ENCODE measurements at regions not wholly inside any gene's neighbourhood (a gene's known extent, or its start where the extent isn't known, plus 50 kb on each side); places are given as distances from the start of the nearest gene placed in this dataset.
"Not testable (repeated sequence)": the region's sequence is repeated elsewhere in the genome, so short reads cannot be mapped to it uniquely, and the experiment has no call there.

GRCh38 chr2:11891671-11892440, 145.4 kb downstream of the LPIN1 start:
- TF ChIP-seq, protein P1, sequence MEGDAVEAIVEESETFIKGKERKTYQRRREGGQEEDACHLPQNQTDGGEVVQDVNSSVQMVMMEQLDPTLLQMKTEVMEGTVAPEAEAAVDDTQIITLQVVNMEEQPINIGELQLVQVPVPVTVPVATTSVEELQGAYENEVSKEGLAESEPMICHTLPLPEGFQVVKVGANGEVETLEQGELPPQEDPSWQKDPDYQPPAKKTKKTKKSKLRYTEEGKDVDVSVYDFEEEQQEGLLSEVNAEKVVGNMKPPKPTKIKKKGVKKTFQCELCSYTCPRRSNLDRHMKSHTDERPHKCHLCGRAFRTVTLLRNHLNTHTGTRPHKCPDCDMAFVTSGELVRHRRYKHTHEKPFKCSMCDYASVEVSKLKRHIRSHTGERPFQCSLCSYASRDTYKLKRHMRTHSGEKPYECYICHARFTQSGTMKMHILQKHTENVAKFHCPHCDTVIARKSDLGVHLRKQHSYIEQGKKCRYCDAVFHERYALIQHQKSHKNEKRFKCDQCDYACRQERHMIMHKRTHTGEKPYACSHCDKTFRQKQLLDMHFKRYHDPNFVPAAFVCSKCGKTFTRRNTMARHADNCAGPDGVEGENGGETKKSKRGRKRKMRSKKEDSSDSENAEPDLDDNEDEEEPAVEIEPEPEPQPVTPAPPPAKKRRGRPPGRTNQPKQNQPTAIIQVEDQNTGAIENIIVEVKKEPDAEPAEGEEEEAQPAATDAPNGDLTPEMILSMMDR (IDR thresholded peaks at IDR 0.05; ENCODE audit: unreplicated experiment): no peak
- Mint-ChIP-seq H3K36me3 (ENCODE audit: insufficient read depth) (no peaks in the 10 kb centered on the region), H3K9me3 (ENCODE audit: low read depth) (peaks cover 3% of the 10 kb centered on the region), H3K4me1 (ENCODE audit: low read depth) (no peaks in the 10 kb centered on the region), H3K4me3 (ENCODE audit: low read depth) (no peak overlapping the region), H3K27ac (no peak overlapping the region), H3K27me3 (no peaks in the 10 kb centered on the region)
- DNase-seq (ENCODE audit: low spot score, unreplicated experiment): no peak

DNA sequence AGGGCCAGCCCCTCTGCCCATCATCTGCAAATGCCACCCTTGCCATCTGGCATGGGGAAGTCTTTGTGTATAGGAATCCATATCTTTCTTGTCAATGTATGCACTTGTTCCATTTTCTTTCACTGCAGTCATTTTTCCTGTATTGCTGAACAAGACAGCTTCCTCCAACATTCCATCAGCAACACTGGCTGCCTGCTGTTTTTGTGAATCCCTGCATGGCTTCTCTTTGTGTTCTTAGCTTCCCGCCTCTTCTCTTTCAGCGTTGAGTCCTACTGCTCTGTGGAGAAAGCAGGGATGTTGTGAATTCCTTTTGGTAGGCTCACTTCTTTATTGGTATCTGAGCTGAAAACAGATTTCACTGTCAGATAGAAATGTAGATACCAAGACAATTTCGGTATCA, 150.0 kb downstream of the LPIN1 start:
- Mint-ChIP-seq H3K36me3 (ENCODE audit: insufficient read depth) (no peaks in the 10 kb centered on the region), H3K27me3 (no peaks in the 10 kb centered on the region), H3K4me1 (ENCODE audit: low read depth) (no peaks in the 10 kb centered on the region), H3K27ac (no peak overlapping the region), H3K4me3 (ENCODE audit: low read depth) (no peak overlapping the region), H3K9me3 (ENCODE audit: low read depth) (no peaks in the 10 kb centered on the region)
- no peak for DNase-seq (ENCODE audit: low spot score, unreplicated experiment)
- TF ChIP-seq, protein P1 (IDR thresholded peaks at IDR 0.05; ENCODE audit: unreplicated experiment): no peak

GRCh38 chr2:11898576-11898975, 152.1 kb downstream of the LPIN1 start:
- no peaks in the 10 kb centered on the region for H3K36me3 Mint-ChIP-seq (ENCODE audit: insufficient read depth)
- no peak overlapping the region for H3K4me3 Mint-ChIP-seq (ENCODE audit: low read depth)
- TF ChIP-seq, protein P1 (IDR thresholded peaks at IDR 0.05; ENCODE audit: unreplicated experiment): no peak
- no peak for DNase-seq (ENCODE audit: low spot score, unreplicated experiment)
- H3K9me3 Mint-ChIP-seq (ENCODE audit: low read depth): no peaks in the 10 kb centered on the region
- no peaks in the 10 kb centered on the region for H3K4me1 Mint-ChIP-seq (ENCODE audit: low read depth)
- H3K27me3 Mint-ChIP-seq: no peaks in the 10 kb centered on the region
- H3K27ac Mint-ChIP-seq: no peak overlapping the region

DNA sequence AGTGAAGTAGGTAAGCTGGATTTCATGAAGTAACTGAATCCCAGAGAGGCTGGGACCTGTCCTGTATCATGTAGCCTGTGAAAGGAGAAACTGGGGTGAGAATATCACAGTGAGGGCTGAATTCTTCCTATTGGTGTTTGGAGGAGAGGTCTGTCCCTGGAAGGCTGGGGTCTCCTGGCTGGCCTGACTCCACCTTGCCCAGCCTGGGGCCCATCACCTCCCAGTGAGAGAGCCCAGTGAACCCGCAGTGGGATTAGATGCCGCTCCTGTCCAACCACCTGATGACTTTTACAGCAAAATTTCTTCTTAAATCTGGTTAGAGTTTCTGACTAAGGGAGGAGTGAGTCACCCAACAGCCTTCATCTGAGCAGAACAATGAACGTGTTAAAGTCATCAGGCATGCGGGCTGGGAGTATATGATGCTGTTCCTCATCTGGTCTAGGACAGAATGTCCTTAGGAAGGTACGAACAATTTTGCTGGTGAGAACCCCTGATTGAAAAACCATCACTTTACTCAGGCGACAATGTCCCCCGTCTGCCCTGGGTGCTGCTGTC, 152.9 kb downstream of the LPIN1 start:
- Mint-ChIP-seq H3K4me1 (ENCODE audit: low read depth) (no peaks in the 10 kb centered on the region), H3K27me3 (no peaks in the 10 kb centered on the region), H3K9me3 (ENCODE audit: low read depth) (no peaks in the 10 kb centered on the region), H3K36me3 (ENCODE audit: insufficient read depth) (no peaks in the 10 kb centered on the region), H3K4me3 (ENCODE audit: low read depth) (no peak overlapping the region), H3K27ac (no peak overlapping the region)
- no peak for DNase-seq (ENCODE audit: low spot score, unreplicated experiment)
- TF ChIP-seq, protein P1 (IDR thresholded peaks at IDR 0.05; ENCODE audit: unreplicated experiment): no peak

- H3K4me3 Mint-ChIP-seq (ENCODE audit: low read depth); DNase-seq (ENCODE audit: low spot score, unreplicated experiment); H3K4me1 Mint-ChIP-seq (ENCODE audit: low read depth); H3K36me3 Mint-ChIP-seq (ENCODE audit: insufficient read depth); H3K9me3 Mint-ChIP-seq (ENCODE audit: low read depth); H3K27ac Mint-ChIP-seq; H3K27me3 Mint-ChIP-seq: not testable (repeated sequence)
Measured at GRCh38 chr2:11900891-11901290, 154.5 kb downstream of the LPIN1 start.

Measured in progenitor cell of endocrine pancreas (in vitro differentiated cells).